IMR-90 (cell line): ENCODE measurements at regions not wholly inside any gene's neighbourhood (a gene's known extent, or its start where the extent isn't known, plus 50 kb on each side); places are given as distances from the start of the nearest gene placed in this dataset.
A peak's percentile ranks its signal among the peaks of the same experiment; 100 is the strongest.

Experiments used
- ATAC-seq: fragments of 200-7000 bp; cut with Tn5 transposase; 2 replicates; pipeline ENCODE4 v1.9.1; 2020; ENCODE audit warnings: low read depth, mild to moderate bottlenecking, moderate library complexity
- BruUV-seq: library from RNA; stranded (reverse); fragments of 400-500 nt; replicated peaks from 2 replicates; lab custom pipeline; 2021; lab: Mats Ljungman, UMichigan
- CTCF ChIA-PET: fragments of 300-600 bp; formaldehyde crosslinking; extraction: SDS; loops from one replicate; lab custom pipeline; 2021; ENCODE audit warnings: antibody characterized with exemption; lab: Yijun Ruan, JAX
- POLR2A ChIA-PET: fragments of 300-600 bp; sonication (Branson Sonifier 250); formaldehyde crosslinking; loops from one replicate; lab custom pipeline; 2022; ENCODE audit warnings: antibody characterized with exemption; ENCODE audit not compliant: unreplicated experiment; lab: Charles Lee
- DNase-seq: peaks from one replicate; pipeline ENCODE4 v3.0.0; 2013
- H2AFZ ChIP-seq: replicated peaks from 2 replicates; pipeline ENCODE3; 2013; ENCODE audit warnings: low read length, mild to moderate bottlenecking; ENCODE audit not compliant: poor library complexity
- H2AK5ac ChIP-seq: 2 replicates; pipeline ENCODE4 v1.6.1; 2013; ENCODE audit warnings: low read depth, low read length, inconsistent platforms
- H2AK9ac ChIP-seq: replicated peaks from 2 replicates; pipeline ENCODE3; 2013; ENCODE audit warnings: mild to moderate bottlenecking, low read depth, low read length, moderate library complexity; ENCODE audit not compliant: poor library complexity
- H2BK120ac ChIP-seq: 2 replicates; pipeline ENCODE4 v1.6.1; 2013; ENCODE audit warnings: low read depth, low read length, inconsistent platforms
- H2BK15ac ChIP-seq: 3 replicates; pipeline ENCODE4 v1.6.1; 2013; ENCODE audit warnings: low read depth, low read length, inconsistent platforms
- H2BK20ac ChIP-seq: 2 replicates; pipeline ENCODE4 v1.6.1; 2013; ENCODE audit warnings: low read depth, mild to moderate bottlenecking, inconsistent platforms, low read length, moderate library complexity
- H2BK5ac ChIP-seq: 2 replicates; pipeline ENCODE4 v1.6.1; 2013; ENCODE audit warnings: mild to moderate bottlenecking, low read depth, low read length, inconsistent platforms; ENCODE audit not compliant: poor library complexity, severe bottlenecking
- H3K14ac ChIP-seq: replicated peaks from 2 replicates; pipeline ENCODE4 v1.6.1; 2013; ENCODE audit warnings: low read depth, low read length, inconsistent platforms
- H3K18ac ChIP-seq: 2 replicates; pipeline ENCODE4 v1.6.1; 2013; ENCODE audit warnings: low read depth, low read length, control low read depth
- H3K23ac ChIP-seq: 2 replicates; pipeline ENCODE4 v1.6.1; 2013; ENCODE audit warnings: low read depth, low read length, inconsistent platforms
- H3K27ac ChIP-seq: 2 replicates; pipeline ENCODE4 v1.5.1; 2013; ENCODE audit warnings: mild to moderate bottlenecking, control low read depth, low read length; ENCODE audit not compliant: insufficient read depth
- H3K27me3 ChIP-seq: 2 replicates; pipeline ENCODE4 v1.6.1; 2013; ENCODE audit warnings: low read length; ENCODE audit not compliant: control insufficient read depth, insufficient read depth
- H3K36me3 ChIP-seq: 2 replicates; pipeline ENCODE4 v1.6.1; 2013; ENCODE audit warnings: low read length, mixed read lengths; ENCODE audit not compliant: control insufficient read depth, insufficient read depth
- H3K4ac ChIP-seq: 2 replicates; pipeline ENCODE4 v1.6.1; 2013; ENCODE audit warnings: low read depth, low read length, inconsistent platforms
- H3K4me1 ChIP-seq: 2 replicates; pipeline ENCODE4 v1.6.1; 2013; ENCODE audit warnings: low read length, mixed read lengths; ENCODE audit not compliant: control insufficient read depth, insufficient read depth
- H3K4me2 ChIP-seq: 2 replicates; pipeline ENCODE4 v1.6.1; 2013; ENCODE audit warnings: low read depth, mild to moderate bottlenecking, control low read depth, low read length, moderate library complexity
- H3K4me3 ChIP-seq: 2 replicates; pipeline ENCODE4 v1.5.1; 2013; ENCODE audit warnings: low read depth, mild to moderate bottlenecking, control low read depth, low read length, moderate library complexity; ENCODE audit not compliant: insufficient read depth
- H3K56ac ChIP-seq: 2 replicates; pipeline ENCODE4 v1.6.1; 2013; ENCODE audit warnings: low read length, inconsistent platforms; ENCODE audit not compliant: insufficient read depth; ENCODE audit errors: extremely low read depth
- H3K79me1 ChIP-seq, 2 experiments: 2 replicates each; pipeline ENCODE4 v1.6.1; 2013; ENCODE audit warnings: low read length in 2 of 2, inconsistent platforms in 1 of 2, low read depth in 1 of 2
- H3K9ac ChIP-seq: 2 replicates; pipeline ENCODE4 v1.6.1; 2013; ENCODE audit warnings: low read depth, low read length, control low read depth
- H3K9me1 ChIP-seq: 2 replicates; pipeline ENCODE4 v1.6.1; 2013; ENCODE audit warnings: low read length, inconsistent platforms; ENCODE audit not compliant: insufficient read depth
- H3K9me3 ChIP-seq: 2 replicates; pipeline ENCODE4 v1.6.1; 2013; ENCODE audit warnings: low read length; ENCODE audit not compliant: control insufficient read depth, insufficient read depth
- H4K20me1 ChIP-seq: 2 replicates; pipeline ENCODE4 v1.6.1; 2013; ENCODE audit warnings: low read length, inconsistent platforms; ENCODE audit not compliant: insufficient read depth
- H4K5ac ChIP-seq: 2 replicates; pipeline ENCODE4 v1.6.1; 2013; ENCODE audit warnings: mild to moderate bottlenecking, low read depth, low read length, control low read depth
- H4K8ac ChIP-seq, 2 experiments: 2 replicates each; pipeline ENCODE4 v1.6.1; 2013; ENCODE audit warnings: low read depth in 2 of 2, low read length in 2 of 2, control low read depth in 1 of 2, inconsistent platforms in 1 of 2
- H4K91ac ChIP-seq: 2 replicates; pipeline ENCODE4 v1.6.1; 2013; ENCODE audit warnings: low read depth, low read length, inconsistent platforms; ENCODE audit not compliant: insufficient read depth
- BHLHE40 ChIP-seq: fragments of 150-350 bp; IDR thresholded peaks from 2 replicates; pipeline ENCODE4 v1.6.1; 2016; ENCODE audit warnings: mild to moderate bottlenecking, low read depth, low read length
- CEBPB ChIP-seq: IDR thresholded peaks from 2 replicates; pipeline ENCODE4 v1.6.1; 2012; ENCODE audit warnings: low read depth, low read length, improper control_type of control experiment
- CHD1 ChIP-seq: IDR thresholded peaks from 2 replicates; pipeline ENCODE4 v1.6.1; 2012; ENCODE audit warnings: low read depth, low read length, improper control_type of control experiment
- CTCF ChIP-seq: conservative IDR thresholded peaks from 2 replicates; pipeline ENCODE4 v1.5.1; 2012; ENCODE audit warnings: mild to moderate bottlenecking, low read depth, low read length, improper control_type of control experiment
- FOS ChIP-seq: fragments of 150-350 bp; IDR thresholded peaks from 2 replicates; pipeline ENCODE4 v1.6.1; 2016; ENCODE audit warnings: low read depth, low read length
- MAFK ChIP-seq: IDR thresholded peaks from 2 replicates; pipeline ENCODE4 v1.6.1; 2012; ENCODE audit warnings: low read depth, low read length, improper control_type of control experiment
- MAZ ChIP-seq: IDR thresholded peaks from 2 replicates; pipeline ENCODE4 v1.6.1; 2012; ENCODE audit warnings: low read depth, mild to moderate bottlenecking, low read length, improper control_type of control experiment, moderate library complexity, borderline replicate concordance
- MXI1 ChIP-seq: IDR thresholded peaks from 2 replicates; pipeline ENCODE4 v1.6.1; 2012; ENCODE audit warnings: low read depth, mild to moderate bottlenecking, low read length, moderate library complexity, borderline replicate concordance
- NFE2L2 ChIP-seq: fragments of 150-350 bp; IDR thresholded peaks from 2 replicates; pipeline ENCODE4 v1.6.1; 2016; ENCODE audit warnings: low read depth, mild to moderate bottlenecking, low read length
- POLR2A ChIP-seq: IDR thresholded peaks from 2 replicates; pipeline ENCODE4 v1.6.1; 2012; ENCODE audit warnings: mild to moderate bottlenecking, low read depth, low read length
- RAD21 ChIP-seq: IDR thresholded peaks from 2 replicates; pipeline ENCODE4 v1.6.1; 2012; ENCODE audit warnings: low read length, improper control_type of control experiment
- RCOR1 ChIP-seq: IDR thresholded peaks from 2 replicates; pipeline ENCODE4 v1.6.1; 2012; ENCODE audit warnings: mild to moderate bottlenecking, low read length, improper control_type of control experiment; ENCODE audit not compliant: insufficient replicate concordance
- RFX5 ChIP-seq: IDR thresholded peaks from 2 replicates; pipeline ENCODE4 v1.8.0; 2012; ENCODE audit warnings: low read depth, mild to moderate bottlenecking, low read length, moderate library complexity
- SMC3 ChIP-seq: fragments of 150-350 bp; IDR thresholded peaks from 2 replicates; pipeline ENCODE4 v1.6.1; 2016; ENCODE audit warnings: low read depth, mild to moderate bottlenecking, antibody characterized with exemption, low read length, moderate library complexity
- WGBS, 2 experiments: methylation state at CpG; one replicate each; pipeline versions ENCODE4 v1.1.5 to v1.1.7; 2013; ENCODE audit warnings: missing lambda C conversion rate in 2 of 2; ENCODE audit not compliant: insufficient read length in 1 of 2; ENCODE audit errors: extremely low coverage in 2 of 2; 5-methylcytosine and 5-hydroxymethylcytosine counted together
- dilution Hi-C: fragments of 300-500 bp; cut with HindIII; formaldehyde crosslinking; loops from one replicate; pipeline ENCODE4 v1.14.3; 2018; ENCODE audit warnings: low sequenced_read_pairs; ENCODE audit not compliant: unreplicated experiment
- in situ Hi-C: fragments of 300-500 bp; cut with MboI; formaldehyde crosslinking; loops from 3 replicates; pipeline ENCODE4 v1.14.3; 2019; ENCODE audit warnings: low sequenced_read_pairs, inconsistent platforms, mixed read lengths
- intact Hi-C: fragments of 100-400 bp; cut with micrococcal nuclease; formaldehyde crosslinking; loops from 2 replicates; pipeline ENCODE4 v1.10.0; 2022
- TF ChIP-seq, protein P1 (sequence below): fragments of 150-350 bp; IDR thresholded peaks from 2 replicates; pipeline ENCODE4 v1.6.1; 2016; ENCODE audit warnings: low read depth, mild to moderate bottlenecking, low read length, moderate library complexity, borderline replicate concordance
- TF ChIP-seq, protein P2 (sequence below): fragments of 150-350 bp; IDR thresholded peaks from 2 replicates; pipeline ENCODE4 v1.6.1; 2017; ENCODE audit warnings: mild to moderate bottlenecking, antibody characterized with exemption, low read length, low read depth

GRCh38 chr17:12421077-12421476 is 244.6 kb upstream of the MYOCD start:
- H3K9me1 ChIP-seq: peaks cover 10% of the 10 kb centered on the region; the same call in 1 of the 2 replicates
- peaks cover 3% of the 10 kb centered on the region; the same call in 1 of the 2 replicates for H3K9me3 ChIP-seq
- H2BK5ac ChIP-seq: no peak overlapping the region
- ChIA-PET CTCF (interaction anchor here (0.5 kb wide), 1 partner anchor 12 kb away, joined by 4 read pairs; no protein-coding TSS in a partner anchor), POLR2A (no interaction called here)
- no peaks in the 10 kb centered on the region for H3K27me3 ChIP-seq
- peak overlapping the region; percentile 71 for H2BK120ac ChIP-seq
- no peaks in the 10 kb centered on the region for H4K20me1 ChIP-seq
- H2AFZ ChIP-seq: no peak overlapping the region
- peak overlapping the region; percentile 61; the same call in 1 of the 2 replicates for H4K5ac ChIP-seq
- intact Hi-C loops (no loop called here), dilution Hi-C loops (no loop called here), in situ Hi-C loops (no loop called here)
- peak overlapping the region; percentile 29; the same call in 1 of the 2 replicates for H2AK5ac ChIP-seq
- H3K18ac ChIP-seq: peak overlapping the region; percentile 81; the same call in 1 of the 2 replicates
- H3K27ac ChIP-seq: no peak overlapping the region; the same call in 1 of the 2 replicates
- H3K79me1 ChIP-seq: no peaks in the 10 kb centered on the region
- 0 out of 3 replicates have a peak overlapping the region, but pooled peaks have one; percentile 74 for H2BK15ac ChIP-seq
- H3K56ac ChIP-seq: no peak overlapping the region
- WGBS, 2 experiments: 19% methylated on average over 2 of the region's 5 CpGs; no CpG with 5 or more reads in 1 of the 2 experiments
- peak overlapping the region; percentile 59; the same call in 1 of the 2 replicates for H4K91ac ChIP-seq
- H3K4me2 ChIP-seq: no peak overlapping the region
- no peak overlapping the region for H2AK9ac ChIP-seq
- ATAC-seq (no peak), DNase-seq (no peak)
- no peak overlapping the region for H3K9ac ChIP-seq
- H3K36me3 ChIP-seq: no peaks in the 10 kb centered on the region
- 0 out of 2 replicates have a peak overlapping the region, but pooled peaks have one; percentile 3 for H3K23ac ChIP-seq
- peak overlapping the region; percentile 0; the same call in 1 of the 2 replicates for H2BK20ac ChIP-seq
- peaks cover 11% of the 10 kb centered on the region for H3K4me1 ChIP-seq
- H4K8ac ChIP-seq: no peak overlapping the region
- TF ChIP-seq CTCF: no peak
- TF ChIP-seq, protein P1, sequence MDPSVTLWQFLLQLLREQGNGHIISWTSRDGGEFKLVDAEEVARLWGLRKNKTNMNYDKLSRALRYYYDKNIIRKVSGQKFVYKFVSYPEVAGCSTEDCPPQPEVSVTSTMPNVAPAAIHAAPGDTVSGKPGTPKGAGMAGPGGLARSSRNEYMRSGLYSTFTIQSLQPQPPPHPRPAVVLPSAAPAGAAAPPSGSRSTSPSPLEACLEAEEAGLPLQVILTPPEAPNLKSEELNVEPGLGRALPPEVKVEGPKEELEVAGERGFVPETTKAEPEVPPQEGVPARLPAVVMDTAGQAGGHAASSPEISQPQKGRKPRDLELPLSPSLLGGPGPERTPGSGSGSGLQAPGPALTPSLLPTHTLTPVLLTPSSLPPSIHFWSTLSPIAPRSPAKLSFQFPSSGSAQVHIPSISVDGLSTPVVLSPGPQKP: no peak
- TF ChIP-seq, protein P2, sequence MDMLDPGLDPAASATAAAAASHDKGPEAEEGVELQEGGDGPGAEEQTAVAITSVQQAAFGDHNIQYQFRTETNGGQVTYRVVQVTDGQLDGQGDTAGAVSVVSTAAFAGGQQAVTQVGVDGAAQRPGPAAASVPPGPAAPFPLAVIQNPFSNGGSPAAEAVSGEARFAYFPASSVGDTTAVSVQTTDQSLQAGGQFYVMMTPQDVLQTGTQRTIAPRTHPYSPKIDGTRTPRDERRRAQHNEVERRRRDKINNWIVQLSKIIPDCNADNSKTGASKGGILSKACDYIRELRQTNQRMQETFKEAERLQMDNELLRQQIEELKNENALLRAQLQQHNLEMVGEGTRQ: no peak
- TF ChIP-seq RFX5: no peak
- no peak for TF ChIP-seq BHLHE40
- TF ChIP-seq CEBPB: no peak
- no peak for TF ChIP-seq CHD1
- no peak for TF ChIP-seq RCOR1
- TF ChIP-seq MAFK: no peak
- no peak for TF ChIP-seq MAZ
- TF ChIP-seq FOS: no peak
- TF ChIP-seq MXI1: no peak
- no peak for TF ChIP-seq POLR2A
- TF ChIP-seq RAD21: no peak
- TF ChIP-seq SMC3: no peak
- TF ChIP-seq NFE2L2: no peak
- 0 out of 2 replicates have a peak overlapping the region, but pooled peaks have one; percentile 59 for H3K4ac ChIP-seq
- H3K4me3 ChIP-seq: no peak overlapping the region
- no peak overlapping the region for H3K14ac ChIP-seq
- no TSS peak for BruUV-seq
